ENCODE measurements at regions not wholly inside any gene's neighbourhood (a gene's known extent, or its start where the extent isn't known, plus 50 kb on each side); places are given as distances from the start of the nearest gene placed in this dataset.

DNA sequence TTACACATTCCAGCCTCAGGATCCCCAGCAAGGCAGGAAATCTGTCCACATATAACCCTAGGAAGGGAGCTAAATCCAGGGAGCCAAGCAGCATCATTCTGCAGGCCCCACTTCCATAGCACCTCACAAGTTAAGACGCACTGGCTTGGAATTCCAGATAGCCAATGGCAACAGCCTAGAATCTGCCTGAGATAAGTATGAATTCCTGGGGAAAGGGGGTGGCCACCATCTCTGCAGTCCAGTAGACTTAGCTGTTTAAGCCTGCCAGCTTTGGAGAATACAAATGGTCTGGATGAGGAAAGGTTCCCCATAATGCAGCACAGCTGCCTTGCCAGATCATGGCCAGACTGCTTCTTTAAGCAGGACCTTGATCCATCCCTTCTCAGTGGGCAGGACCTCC is 179.4 kb upstream of the PRSS1 start:
- TF ChIP-seq, protein P1, sequence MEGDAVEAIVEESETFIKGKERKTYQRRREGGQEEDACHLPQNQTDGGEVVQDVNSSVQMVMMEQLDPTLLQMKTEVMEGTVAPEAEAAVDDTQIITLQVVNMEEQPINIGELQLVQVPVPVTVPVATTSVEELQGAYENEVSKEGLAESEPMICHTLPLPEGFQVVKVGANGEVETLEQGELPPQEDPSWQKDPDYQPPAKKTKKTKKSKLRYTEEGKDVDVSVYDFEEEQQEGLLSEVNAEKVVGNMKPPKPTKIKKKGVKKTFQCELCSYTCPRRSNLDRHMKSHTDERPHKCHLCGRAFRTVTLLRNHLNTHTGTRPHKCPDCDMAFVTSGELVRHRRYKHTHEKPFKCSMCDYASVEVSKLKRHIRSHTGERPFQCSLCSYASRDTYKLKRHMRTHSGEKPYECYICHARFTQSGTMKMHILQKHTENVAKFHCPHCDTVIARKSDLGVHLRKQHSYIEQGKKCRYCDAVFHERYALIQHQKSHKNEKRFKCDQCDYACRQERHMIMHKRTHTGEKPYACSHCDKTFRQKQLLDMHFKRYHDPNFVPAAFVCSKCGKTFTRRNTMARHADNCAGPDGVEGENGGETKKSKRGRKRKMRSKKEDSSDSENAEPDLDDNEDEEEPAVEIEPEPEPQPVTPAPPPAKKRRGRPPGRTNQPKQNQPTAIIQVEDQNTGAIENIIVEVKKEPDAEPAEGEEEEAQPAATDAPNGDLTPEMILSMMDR (IDR thresholded peaks at IDR 0.05), result no peak
- TF ChIP-seq POLR2A (IDR thresholded peaks at IDR 0.05), result no peak
